ENCODE measurements at regions not wholly inside any gene's neighbourhood (a gene's known extent, or its start where the extent isn't known, plus 50 kb on each side); places are given as distances from the start of the nearest gene placed in this dataset.

- DNase-seq = no peak
These were observed 1243.2 kb downstream of the SORCS1 start for GRCh38 chr10:105921348-105921747.

DNA sequence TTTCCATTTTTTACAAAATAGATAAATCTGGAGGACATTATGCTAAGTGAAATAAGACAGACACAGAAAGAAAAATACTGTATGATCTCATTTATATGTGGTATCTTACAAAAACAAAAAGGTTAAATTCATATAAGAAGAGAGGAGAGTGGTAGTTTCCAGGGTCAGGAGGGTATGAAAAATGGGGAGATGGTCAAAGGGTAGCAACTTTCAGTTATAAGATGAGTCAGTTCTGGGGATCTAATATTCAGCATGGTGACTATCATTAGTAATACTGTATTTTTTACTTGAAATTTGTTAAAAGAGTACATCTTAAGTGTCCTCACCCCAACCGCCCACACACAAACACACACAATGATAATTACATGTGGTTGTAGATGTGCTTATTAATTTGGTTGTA is 1250.1 kb downstream of the SORCS1 start:
- no peak for DNase-seq

- DNase-seq = no peak
These were observed 1255.8 kb downstream of the SORCS1 start for GRCh38 chr10:105908701-105909100.

GRCh38 chr10:105885495-105885894 is 1244.4 kb downstream of the SORCS3 start:
- no peak for DNase-seq

DNA sequence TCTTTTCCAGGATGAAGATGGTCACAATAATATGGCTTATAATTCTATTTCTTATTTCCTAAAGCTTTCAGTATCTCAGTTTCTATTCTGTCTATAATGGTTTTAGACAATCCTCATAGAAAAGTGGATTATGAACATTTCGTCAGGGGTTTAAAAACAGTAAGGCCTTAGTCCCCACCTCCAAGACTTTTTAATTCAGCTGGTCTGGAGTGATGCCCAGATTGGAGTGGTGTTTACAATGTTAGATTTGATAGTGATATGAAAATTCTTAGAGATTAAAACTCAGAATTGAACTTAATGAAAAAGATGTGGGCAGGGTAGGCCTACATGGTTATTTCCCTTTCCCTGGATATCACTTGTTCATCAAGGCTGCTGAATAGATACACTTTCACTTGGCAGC is 1238.3 kb downstream of the SORCS3 start:
- DNase-seq = no peak

- no peak for DNase-seq
These were observed 1234.0 kb downstream of the SORCS3 start for GRCh38 chr10:105875050-105875449.

GRCh38 chr10:105872665-105873064 is 1231.6 kb downstream of the SORCS3 start:
- no peak for DNase-seq

DNA sequence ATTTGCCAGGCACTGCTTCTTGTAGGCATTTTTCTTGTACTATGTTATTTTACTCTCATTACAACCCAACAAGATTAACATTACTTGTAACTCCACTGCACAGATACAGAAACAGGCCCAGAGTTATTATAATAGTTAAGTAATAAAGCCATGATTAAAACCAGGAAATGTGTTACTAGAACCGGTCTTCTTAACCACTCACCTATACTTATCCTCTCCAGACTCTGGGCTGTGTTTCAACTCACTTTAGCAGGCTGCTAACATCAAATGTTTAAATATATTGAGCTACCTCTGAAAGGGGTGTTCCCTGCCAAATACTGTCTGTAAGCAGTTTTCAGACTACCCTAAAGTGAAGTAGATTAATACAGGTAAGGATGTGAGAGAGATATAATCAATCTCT is 1227.8 kb downstream of the SORCS3 start:
- DNase-seq = no peak

DNA sequence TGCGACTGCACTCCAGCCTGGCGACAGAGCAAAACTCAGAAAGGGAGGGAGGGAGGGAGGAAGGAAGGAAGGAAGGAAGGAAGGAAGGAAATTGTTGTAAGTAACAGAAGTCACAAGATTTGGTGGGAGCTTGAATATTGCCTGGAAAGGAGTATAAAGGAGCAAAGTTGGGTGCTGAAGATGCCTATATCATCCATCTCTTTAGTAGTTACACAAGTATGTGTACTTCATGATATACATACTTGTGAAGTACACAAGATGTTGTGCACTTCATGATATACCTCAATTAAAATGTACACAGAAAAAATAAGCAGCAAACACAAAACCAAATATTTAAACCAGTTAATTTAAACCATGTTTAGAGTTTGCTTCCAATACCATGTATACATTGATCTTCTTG is 1223.8 kb downstream of the SORCS3 start:
- DNase-seq = no peak

GRCh38 chr10:105857268-105858264 is 1216.5 kb downstream of the SORCS3 start:
- DNase-seq = no peak

- no peak for DNase-seq
These were observed 1214.7 kb downstream of the SORCS3 start for GRCh38 chr10:105855791-105856190.

- DNase-seq = peak in 10 of 56 donors; percentile 2 to 41 (median 10)
These were observed 1203.8 kb downstream of the SORCS3 start for GRCh38 chr10:105844676-105845570.

- DNase-seq = peak in 16 of 56 donors; percentile 2 to 41 (median 16)
These were observed 1203.2 kb downstream of the SORCS3 start for GRCh38 chr10:105844241-105844640.

GRCh38 chr10:105843786-105844185 is 1202.7 kb downstream of the SORCS3 start:
- DNase-seq = no peak

- DNase-seq = no peak
These were observed 1199.2 kb downstream of the SORCS3 start for GRCh38 chr10:105840288-105840770.

DNA sequence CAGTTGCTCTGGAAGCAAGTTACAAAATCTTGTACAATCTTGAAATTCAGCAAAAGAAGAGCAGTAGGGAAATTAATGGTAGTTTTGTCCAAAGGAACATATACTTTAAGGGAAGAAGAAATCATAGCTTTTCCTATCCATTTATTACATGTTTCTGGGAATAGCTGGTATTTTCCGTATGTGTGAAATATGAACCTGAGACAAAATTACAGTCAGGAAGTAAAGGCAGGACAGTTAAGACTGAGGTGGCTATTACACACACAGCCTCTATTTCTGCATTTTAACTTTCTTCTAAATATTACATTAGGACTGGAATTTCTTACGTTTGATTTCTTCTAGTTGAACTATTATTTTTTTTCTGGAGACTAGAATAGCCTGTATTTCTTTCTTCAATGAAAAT is 1197.3 kb downstream of the SORCS3 start:
- DNase-seq = no peak

GRCh38 chr10:105837951-105838350 is 1196.9 kb downstream of the SORCS3 start:
- no peak for DNase-seq

- DNase-seq = peak in 1 of 56 donors; percentile 2
These were observed 1193.4 kb downstream of the SORCS3 start for GRCh38 chr10:105834261-105835059.

DNA sequence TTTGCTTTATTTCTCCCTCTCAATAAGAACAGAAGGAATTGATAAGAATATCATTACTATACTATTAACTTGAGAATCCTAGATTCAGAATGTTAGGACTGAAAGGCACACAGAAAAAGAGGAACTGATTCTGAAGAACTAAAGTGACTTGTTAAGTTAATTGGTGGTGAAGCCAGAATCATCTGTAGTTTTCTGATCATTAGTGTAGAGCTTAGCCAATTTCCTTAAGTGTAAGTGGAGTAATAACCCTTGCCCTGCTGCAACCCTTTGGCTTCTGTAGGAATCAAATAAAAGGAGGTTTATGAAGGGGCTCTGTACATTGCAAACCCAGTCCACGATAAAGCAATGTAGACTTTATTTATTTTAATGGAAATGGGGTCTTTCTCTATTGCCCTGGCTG is 1186.0 kb downstream of the SORCS3 start:
- no peak for DNase-seq

GRCh38 chr10:105807935-105808587 is 1167.0 kb downstream of the SORCS3 start:
- no peak for DNase-seq
